Erythroblast (primary cell): ENCODE measurements at regions not wholly inside any gene's neighbourhood (a gene's known extent, or its start where the extent isn't known, plus 50 kb on each side); places are given as distances from the start of the nearest gene placed in this dataset.

Experiments used
- GATA1 ChIP-seq: IDR thresholded peaks from 2 replicates; pipeline ENCODE4 v1.6.1; 2011; ENCODE audit warnings: low read depth, mild to moderate bottlenecking, control low read depth, low read length, moderate library complexity
- POLR2A ChIP-seq: IDR thresholded peaks from 2 replicates; pipeline ENCODE4 v1.6.1; 2011; ENCODE audit warnings: mild to moderate bottlenecking, low read length

GRCh38 chr7:89797965-89798598 lies 356.2 kb upstream of the STEAP1 start:
- TF ChIP-seq POLR2A (no peak), GATA1 (no peak)
